ENCODE measurements at regions not wholly inside any gene's neighbourhood (a gene's known extent, or its start where the extent isn't known, plus 50 kb on each side); places are given as distances from the start of the nearest gene placed in this dataset.

- intact Hi-C loops (cut with DNase I, micrococcal nuclease), result no loop called here
- DNase-seq (no peak), ATAC-seq (no peak)
These were observed 209.5 kb upstream of the MPHOSPH6 start for GRCh38 chr16:82379551-82379950.

GRCh38 chr16:82373976-82374375 is 204.0 kb upstream of the MPHOSPH6 start:
- ATAC-seq, result no peak
- DNase-seq, result no peak
- intact Hi-C loops (cut with DNase I, micrococcal nuclease), result no loop called here

GRCh38 chr16:82370282-82370681 is 200.3 kb upstream of the MPHOSPH6 start:
- ATAC-seq, result no peak
- intact Hi-C loops (cut with DNase I, micrococcal nuclease), result no loop called here
- no peak for DNase-seq

GRCh38 chr16:82368041-82368440 is 198.0 kb upstream of the MPHOSPH6 start:
- peak in 1 of 2 donors; percentile 23 for DNase-seq
- peak; percentile 48 for ATAC-seq
- intact Hi-C loops (cut with DNase I, micrococcal nuclease), result no loop called here

- no peak for DNase-seq
- ATAC-seq, result no peak
- intact Hi-C loops (cut with DNase I, micrococcal nuclease), result no loop called here
These were observed 196.4 kb upstream of the MPHOSPH6 start for GRCh38 chr16:82366462-82366861.

GRCh38 chr16:82364690-82365089 is 194.7 kb upstream of the MPHOSPH6 start:
- intact Hi-C loops (cut with DNase I, micrococcal nuclease), result no loop called here
- no peak for DNase-seq
- ATAC-seq, result no peak

- ATAC-seq, result no peak
- DNase-seq, result no peak
- intact Hi-C loops (cut with DNase I, micrococcal nuclease), result no loop called here
These were observed 193.2 kb upstream of the MPHOSPH6 start for GRCh38 chr16:82363026-82363816.

- no peak for ATAC-seq
- no peak for DNase-seq
- intact Hi-C loops (cut with DNase I, micrococcal nuclease), result no loop called here
These were observed 191.9 kb upstream of the MPHOSPH6 start for GRCh38 chr16:82361885-82362284.

- no peak for ATAC-seq
- intact Hi-C loops (cut with DNase I, micrococcal nuclease), result no loop called here
- no peak for DNase-seq
These were observed 190.2 kb upstream of the MPHOSPH6 start for GRCh38 chr16:82360024-82360783.

- intact Hi-C loops (cut with DNase I, micrococcal nuclease), result no loop called here
- DNase-seq, result no peak
- no peak for ATAC-seq
These were observed 188.7 kb upstream of the MPHOSPH6 start for GRCh38 chr16:82358606-82359221.

GRCh38 chr16:82358161-82358560 is 188.1 kb upstream of the MPHOSPH6 start:
- intact Hi-C loops (cut with DNase I, micrococcal nuclease), result no loop called here
- DNase-seq (no peak), ATAC-seq (no peak)

GRCh38 chr16:82357237-82357636 is 187.2 kb upstream of the MPHOSPH6 start:
- ATAC-seq (no peak), DNase-seq (no peak)
- intact Hi-C loops (cut with DNase I, micrococcal nuclease), result no loop called here

GRCh38 chr16:82350560-82350959 is 180.5 kb upstream of the MPHOSPH6 start:
- ATAC-seq (no peak), DNase-seq (no peak)
- intact Hi-C loops (cut with DNase I, micrococcal nuclease), result no loop called here

GRCh38 chr16:82345318-82345717 is 175.3 kb upstream of the MPHOSPH6 start:
- DNase-seq, result no peak
- intact Hi-C loops (cut with DNase I, micrococcal nuclease), result no loop called here
- no peak for ATAC-seq

- DNase-seq (no peak), ATAC-seq (peak; percentile 50)
- intact Hi-C loops (cut with DNase I, micrococcal nuclease), result no loop called here
These were observed 174.1 kb upstream of the MPHOSPH6 start for GRCh38 chr16:82344157-82344556.

GRCh38 chr16:82341146-82341669 is 171.2 kb upstream of the MPHOSPH6 start:
- DNase-seq, result no peak
- intact Hi-C loops (cut with DNase I, micrococcal nuclease), result no loop called here
- ATAC-seq, result no peak

GRCh38 chr16:82340531-82340930 is 170.5 kb upstream of the MPHOSPH6 start:
- ATAC-seq (no peak), DNase-seq (no peak)
- intact Hi-C loops (cut with DNase I, micrococcal nuclease), result no loop called here

GRCh38 chr16:82337355-82337754 is 167.3 kb upstream of the MPHOSPH6 start:
- ATAC-seq, result no peak
- intact Hi-C loops (cut with DNase I, micrococcal nuclease), result no loop called here
- DNase-seq, result no peak

GRCh38 chr16:82331974-82332750 is 162.1 kb upstream of the MPHOSPH6 start:
- no peak for DNase-seq
- intact Hi-C loops (cut with DNase I, micrococcal nuclease), result no loop called here
- ATAC-seq, result no peak
